ENCODE measurements at regions not wholly inside any gene's neighbourhood (a gene's known extent, or its start where the extent isn't known, plus 50 kb on each side); places are given as distances from the start of the nearest gene placed in this dataset.

DNA sequence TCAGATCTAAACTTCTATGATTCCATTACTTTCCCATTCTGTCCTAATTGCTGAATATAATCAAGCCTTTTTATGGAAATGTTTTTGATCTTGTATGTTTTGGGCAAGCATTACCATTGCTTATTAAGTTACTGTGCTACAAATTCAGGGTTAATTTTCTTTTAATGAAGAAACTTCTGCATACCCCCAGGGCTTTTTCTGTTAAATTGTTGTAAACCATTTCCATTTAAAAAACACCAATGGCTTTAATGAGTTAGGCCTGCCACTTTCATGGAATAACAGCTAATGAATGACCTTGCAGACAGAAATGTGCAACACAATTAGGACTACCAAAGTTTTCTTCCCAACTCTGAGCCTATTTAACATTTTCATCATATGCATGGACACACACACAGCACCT is 150.0 kb downstream of the DIPK2A start:
- in situ Hi-C loops (cut with HindIII; ENCODE audit: low pct_unique_long_range_greater_than_20kb, low sequenced_read_pairs), result no loop called here
- no peak for TF ChIP-seq JUND (IDR thresholded peaks at IDR 0.05; ENCODE audit: low read depth)

DNA sequence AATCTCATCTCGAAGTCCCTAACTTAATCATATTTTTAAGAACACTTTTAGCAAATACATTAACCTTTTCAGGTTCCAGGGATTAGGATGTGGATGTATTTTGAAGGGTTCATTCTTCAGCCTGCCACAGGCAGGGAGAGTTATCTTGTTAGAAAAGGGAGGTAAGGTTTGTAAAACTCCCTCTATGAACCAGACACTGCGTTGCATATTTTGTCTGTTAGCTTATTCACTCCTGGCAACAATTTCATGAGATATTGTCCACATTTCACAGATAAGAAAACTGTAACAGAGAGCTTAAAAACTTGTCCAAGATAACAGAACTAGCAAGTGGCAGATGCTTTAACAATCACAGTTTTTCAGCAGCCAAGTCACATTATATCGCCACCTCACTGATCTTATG is 155.4 kb downstream of the DIPK2A start:
- no peak for DNase-seq (ENCODE audit: low read depth in 1 of 2, low spot score in 1 of 2)
- TF ChIP-seq JUND (IDR thresholded peaks at IDR 0.05; ENCODE audit: low read depth), result no peak
- in situ Hi-C loops (cut with HindIII; ENCODE audit: low pct_unique_long_range_greater_than_20kb, low sequenced_read_pairs), result no loop called here

More for the DNA sequence above, 150.0 kb downstream of the DIPK2A start:
- no peak for DNase-seq (ENCODE audit: low read depth in 1 of 2, low spot score in 1 of 2)

DNA sequence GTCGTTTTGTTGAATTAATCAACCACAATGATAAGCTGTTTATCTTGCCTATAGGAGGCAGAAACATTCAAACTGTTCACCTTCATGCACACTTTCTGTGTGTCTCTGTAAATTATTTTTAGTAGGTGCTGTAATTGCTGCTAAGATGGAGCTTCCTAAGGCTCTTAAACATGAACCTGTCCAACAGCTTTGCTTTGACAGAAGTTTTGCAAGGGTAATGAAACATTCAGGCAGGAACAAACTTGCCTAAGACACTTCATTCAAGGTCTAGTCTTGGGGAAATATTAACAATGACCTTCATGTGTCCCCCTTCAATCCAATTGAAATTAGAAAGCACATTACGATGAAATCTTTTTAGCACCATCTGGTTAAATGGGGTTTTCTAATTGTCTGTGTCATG is 156.1 kb downstream of the DIPK2A start:
- in situ Hi-C loops (cut with HindIII; ENCODE audit: low pct_unique_long_range_greater_than_20kb, low sequenced_read_pairs), result no loop called here
- peak in 1 of 2 experiments; percentile 52 for DNase-seq (ENCODE audit: low read depth in 1 of 2, low spot score in 1 of 2)

DNA sequence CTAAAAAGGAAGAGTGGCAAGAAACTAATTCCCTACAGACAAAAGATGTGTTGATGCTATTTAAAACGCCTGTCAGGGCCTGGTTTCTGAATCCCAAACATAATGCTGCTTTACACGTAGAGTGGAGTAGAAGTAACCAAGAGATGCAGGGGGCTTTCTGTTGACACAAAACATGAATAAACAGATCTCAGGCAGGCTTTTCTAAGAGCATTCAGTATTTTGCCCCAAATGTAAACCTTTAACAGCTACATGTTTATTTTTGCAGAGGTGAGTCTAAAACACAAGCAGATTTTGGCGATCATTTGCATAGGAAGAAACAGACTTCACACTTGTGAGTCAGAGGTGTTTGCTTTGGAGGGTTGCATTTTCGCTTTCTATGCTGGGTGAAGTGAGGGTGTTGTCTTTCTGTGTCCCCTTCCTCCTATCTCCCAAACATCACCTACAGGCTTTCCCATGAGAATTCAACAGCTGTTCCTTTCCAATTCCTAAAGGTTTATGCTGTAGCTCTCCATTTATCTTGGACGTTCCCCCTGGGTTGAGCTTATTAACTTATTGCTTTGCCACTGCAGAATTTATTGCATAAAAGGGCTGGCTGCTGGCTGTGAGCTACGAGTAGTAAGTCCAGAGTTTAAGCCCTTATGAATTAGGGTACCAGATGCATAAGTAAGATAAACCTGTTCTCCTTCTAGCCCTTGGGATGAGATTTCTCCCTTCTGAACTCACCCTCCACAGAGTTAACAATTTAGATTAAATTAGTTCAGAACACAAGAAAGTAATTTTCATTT is 156.7 kb downstream of the DIPK2A start:
- in situ Hi-C loops (cut with HindIII; ENCODE audit: low pct_unique_long_range_greater_than_20kb, low sequenced_read_pairs), result no loop called here
- no peak for DNase-seq (ENCODE audit: low read depth in 1 of 2, low spot score in 1 of 2)
- no peak for TF ChIP-seq JUND (IDR thresholded peaks at IDR 0.05; ENCODE audit: low read depth)

More for the DNA sequence above, 156.1 kb downstream of the DIPK2A start:
- no peak for TF ChIP-seq JUND (IDR thresholded peaks at IDR 0.05; ENCODE audit: low read depth)

DNA sequence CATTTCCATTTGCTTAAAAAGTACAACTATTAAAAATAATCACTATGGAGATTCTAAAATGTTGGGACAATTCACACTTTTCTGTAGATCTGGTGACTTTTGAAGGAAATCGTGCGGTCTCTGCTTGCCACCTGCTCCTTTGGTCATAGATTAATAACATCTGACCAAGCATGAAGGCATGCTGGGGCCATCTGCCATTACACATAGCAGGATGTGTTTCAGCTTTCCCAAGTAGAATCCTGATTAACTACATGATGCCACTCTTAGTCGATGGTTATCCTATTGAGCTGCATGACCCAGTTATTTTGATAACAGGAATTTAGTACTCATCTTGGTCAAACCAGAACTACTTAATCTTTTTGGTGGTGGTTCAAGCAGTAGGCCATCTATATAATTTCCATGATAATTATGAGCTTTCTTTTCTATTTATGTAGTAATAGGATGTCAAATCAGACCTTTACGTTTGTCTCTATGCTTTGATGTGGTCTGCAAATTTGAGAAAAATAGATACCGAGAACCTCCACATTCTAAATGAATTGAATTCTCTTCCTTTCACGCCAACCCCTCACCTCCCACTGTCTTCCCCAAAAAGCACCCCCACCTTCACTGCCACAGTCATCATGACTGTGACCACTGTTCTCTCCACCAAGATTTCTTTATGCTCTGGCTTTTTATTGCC is 158.1 kb downstream of the DIPK2A start:
- no peak for TF ChIP-seq JUND (IDR thresholded peaks at IDR 0.05; ENCODE audit: low read depth)
- in situ Hi-C loops (cut with HindIII; ENCODE audit: low pct_unique_long_range_greater_than_20kb, low sequenced_read_pairs), result no loop called here
- DNase-seq (ENCODE audit: low read depth in 1 of 2, low spot score in 1 of 2), result no peak

DNA sequence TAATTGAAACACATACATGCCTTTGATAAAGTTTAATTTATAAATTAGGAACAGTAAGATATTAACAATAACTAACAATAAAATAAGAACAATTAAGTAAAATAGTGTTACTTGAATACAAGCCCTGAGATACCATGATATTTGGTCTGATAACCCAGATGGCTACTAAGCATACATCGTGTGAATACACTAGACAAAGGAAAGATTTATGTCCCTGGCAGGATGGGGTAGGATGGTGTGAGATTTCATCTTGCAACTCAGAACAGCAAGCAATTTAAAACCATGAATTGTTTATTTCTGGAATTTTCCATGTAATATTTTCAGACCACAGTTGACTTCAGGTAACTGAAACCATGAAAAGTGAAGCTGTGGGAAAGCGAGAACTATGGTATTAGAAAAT is 169.5 kb downstream of the DIPK2A start:
- no peak for DNase-seq (ENCODE audit: low read depth in 1 of 2, low spot score in 1 of 2)
- no peak for TF ChIP-seq JUND (IDR thresholded peaks at IDR 0.05; ENCODE audit: low read depth)
- in situ Hi-C loops (cut with HindIII; ENCODE audit: low pct_unique_long_range_greater_than_20kb, low sequenced_read_pairs), result no loop called here

DNA sequence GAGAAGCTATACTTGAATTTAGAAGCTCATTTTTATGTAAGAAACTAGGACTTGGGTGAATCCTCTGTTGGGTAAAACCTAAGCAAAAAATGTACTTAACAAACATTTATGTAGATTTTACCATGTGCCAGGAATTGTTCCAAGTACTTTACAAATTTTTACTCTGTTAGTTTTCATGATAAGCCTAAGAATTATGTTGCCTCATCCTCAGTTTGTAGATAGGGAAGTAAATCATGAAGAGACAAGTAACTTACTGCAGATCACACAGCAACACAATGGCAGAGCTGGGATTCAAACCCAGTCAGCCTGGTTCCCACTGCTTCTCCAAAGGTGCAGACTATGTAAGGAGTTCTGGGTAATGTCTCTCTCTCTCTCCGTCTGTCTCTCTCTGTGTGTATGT is 169.9 kb downstream of the DIPK2A start:
- TF ChIP-seq JUND (IDR thresholded peaks at IDR 0.05; ENCODE audit: low read depth), result no peak
- in situ Hi-C loops (cut with HindIII; ENCODE audit: low pct_unique_long_range_greater_than_20kb, low sequenced_read_pairs), result no loop called here
- no peak for DNase-seq (ENCODE audit: low read depth in 1 of 2, low spot score in 1 of 2)

DNA sequence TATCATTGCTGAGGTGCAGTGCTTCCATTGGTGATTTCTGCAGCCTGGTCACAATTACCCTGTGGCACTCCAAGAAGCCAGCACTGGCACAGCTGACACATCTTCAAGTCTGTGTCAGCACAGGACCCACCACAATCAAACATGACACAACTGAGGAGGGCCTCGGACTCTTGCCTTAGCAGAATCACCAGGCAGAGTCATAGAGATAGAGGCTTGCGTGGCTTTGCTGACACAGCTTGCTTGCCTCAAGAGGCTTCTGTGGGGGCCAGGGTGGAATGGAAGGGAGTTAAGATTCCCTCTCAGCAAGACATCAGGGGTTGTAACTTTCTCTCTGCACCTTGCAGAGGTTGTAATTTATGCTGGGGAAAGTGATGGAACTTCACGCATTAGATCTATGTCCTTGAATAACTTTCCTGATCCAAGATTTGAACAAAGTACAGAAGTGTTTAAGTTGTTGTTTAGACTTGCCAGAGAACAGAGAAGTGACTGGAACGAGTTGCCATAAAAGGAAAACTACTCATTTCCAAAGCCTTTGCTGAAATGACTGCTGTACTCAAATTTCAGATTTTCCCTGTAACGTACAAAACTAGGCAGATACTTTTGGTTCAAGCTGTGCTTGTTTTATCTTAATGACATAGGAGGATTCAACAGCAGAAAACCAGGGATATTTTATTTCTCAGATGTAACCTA is 170.7 kb downstream of the DIPK2A start:
- in situ Hi-C loops (cut with HindIII; ENCODE audit: low pct_unique_long_range_greater_than_20kb, low sequenced_read_pairs), result no loop called here
- no peak for DNase-seq (ENCODE audit: low read depth in 1 of 2, low spot score in 1 of 2)
- no peak for TF ChIP-seq JUND (IDR thresholded peaks at IDR 0.05; ENCODE audit: low read depth)

DNA sequence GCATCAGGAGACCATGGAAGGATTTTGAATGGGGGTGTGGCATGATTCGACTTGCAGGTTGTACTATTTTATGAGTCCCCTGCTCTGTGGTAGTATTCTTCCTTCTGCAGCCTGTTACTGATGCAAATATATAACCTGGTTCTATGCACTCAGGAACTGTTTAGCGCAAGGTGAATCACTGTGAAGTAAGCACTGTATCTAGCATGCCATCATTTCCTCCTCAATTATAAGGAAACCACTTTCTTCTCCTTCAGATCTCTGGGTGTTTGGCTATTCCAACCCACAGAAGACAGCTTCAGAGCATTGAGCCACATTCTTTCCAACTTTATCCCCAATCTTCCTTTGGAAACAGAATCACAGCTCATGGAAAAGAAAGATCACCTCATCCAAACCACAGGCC is 176.7 kb downstream of the DIPK2A start:
- TF ChIP-seq JUND (IDR thresholded peaks at IDR 0.05; ENCODE audit: low read depth), result no peak
- no peak for DNase-seq (ENCODE audit: low read depth in 1 of 2, low spot score in 1 of 2)
- in situ Hi-C loops (cut with HindIII; ENCODE audit: low pct_unique_long_range_greater_than_20kb, low sequenced_read_pairs), result no loop called here

DNA sequence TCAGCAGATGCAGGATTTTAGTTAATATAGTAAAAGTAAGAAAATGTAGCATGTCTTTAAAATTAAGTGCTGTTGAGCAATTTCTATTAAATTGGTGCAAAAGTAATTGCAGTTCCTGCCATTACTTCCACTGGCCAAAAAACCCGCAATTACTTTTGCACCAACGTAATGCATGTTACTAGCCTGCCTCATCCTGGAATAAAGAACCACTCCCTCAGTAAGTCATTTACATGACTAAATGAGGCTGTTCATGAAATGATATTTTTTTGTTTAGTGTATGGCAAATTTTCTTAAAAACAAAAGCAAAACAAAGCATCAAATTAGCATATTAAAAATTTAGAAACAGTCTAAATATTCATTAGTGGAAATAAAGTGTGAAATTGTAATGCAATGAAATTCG is 180.4 kb downstream of the DIPK2A start:
- no peak for DNase-seq (ENCODE audit: low read depth in 1 of 2, low spot score in 1 of 2)
- in situ Hi-C loops (cut with HindIII; ENCODE audit: low pct_unique_long_range_greater_than_20kb, low sequenced_read_pairs), result no loop called here
- TF ChIP-seq JUND (IDR thresholded peaks at IDR 0.05; ENCODE audit: low read depth), result no peak

DNA sequence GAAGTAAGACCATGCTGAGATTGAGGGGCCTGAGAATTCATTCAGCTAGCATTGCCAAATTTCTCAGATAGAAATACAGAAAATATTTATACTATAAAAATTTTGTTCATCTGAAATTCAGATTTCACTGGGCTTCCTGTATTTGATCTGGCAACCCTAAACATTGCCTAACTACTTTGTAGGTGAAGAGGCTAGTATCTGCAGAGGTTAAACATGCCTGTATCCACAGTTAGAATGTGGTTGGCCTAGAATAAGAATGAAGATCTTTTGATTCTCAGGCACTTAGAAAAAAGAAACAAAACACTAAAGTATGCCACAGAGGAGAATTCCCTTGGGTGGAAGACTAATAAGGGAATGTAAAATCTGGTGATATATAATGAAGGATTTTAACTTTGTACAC is 189.0 kb downstream of the DIPK2A start:
- DNase-seq (ENCODE audit: low read depth in 1 of 2, low spot score in 1 of 2), result no peak
- TF ChIP-seq JUND (IDR thresholded peaks at IDR 0.05; ENCODE audit: low read depth), result no peak
- in situ Hi-C loops (cut with HindIII; ENCODE audit: low pct_unique_long_range_greater_than_20kb, low sequenced_read_pairs), result no loop called here

DNA sequence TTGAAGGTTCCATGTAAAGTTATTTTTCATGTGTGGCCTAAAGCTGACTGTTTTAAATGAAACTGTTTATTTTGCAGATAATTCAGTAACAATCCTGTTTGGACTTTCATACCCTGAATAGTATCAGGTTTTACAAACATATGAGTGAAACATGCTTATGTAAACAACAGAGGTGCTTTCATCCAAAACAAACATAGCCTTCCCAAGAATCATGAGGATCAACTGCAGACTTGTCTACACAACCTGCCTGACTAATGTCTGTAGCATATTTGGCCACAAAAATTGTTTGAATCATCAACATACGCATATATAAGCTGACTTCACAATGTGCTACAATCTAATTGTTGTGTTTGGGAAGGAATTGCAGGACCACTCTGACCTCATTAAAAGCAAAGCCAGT is 190.4 kb downstream of the DIPK2A start:
- TF ChIP-seq JUND (IDR thresholded peaks at IDR 0.05; ENCODE audit: low read depth), result peak; percentile 77
- in situ Hi-C loops (cut with HindIII; ENCODE audit: low pct_unique_long_range_greater_than_20kb, low sequenced_read_pairs), result no loop called here
- DNase-seq (ENCODE audit: low read depth in 1 of 2, low spot score in 1 of 2), result peak; percentile 54 to 88

DNA sequence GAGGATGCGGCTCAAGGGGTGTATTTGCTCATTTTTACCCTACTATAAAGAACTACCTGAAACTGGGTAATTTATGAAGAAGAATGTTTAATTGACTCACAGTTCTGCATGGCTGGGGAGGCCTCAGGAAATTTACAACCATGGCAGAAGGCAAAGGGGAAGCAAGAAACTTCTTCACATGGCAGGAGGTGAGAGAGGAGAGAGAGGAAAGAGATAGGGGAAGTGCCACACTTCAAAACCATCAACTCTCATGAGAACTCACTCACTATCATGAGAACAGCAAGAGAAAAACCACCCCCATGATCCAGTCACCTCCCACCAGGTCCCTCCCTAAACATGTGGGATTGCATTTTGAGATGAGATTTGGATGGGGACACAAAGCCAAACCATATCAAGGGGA is 192.7 kb downstream of the DIPK2A start:
- no peak for TF ChIP-seq JUND (IDR thresholded peaks at IDR 0.05; ENCODE audit: low read depth)
- in situ Hi-C loops (cut with HindIII; ENCODE audit: low pct_unique_long_range_greater_than_20kb, low sequenced_read_pairs), result no loop called here
- no peak for DNase-seq (ENCODE audit: low read depth in 1 of 2, low spot score in 1 of 2)
